Right lobe of liver (tissue), 4 donors: ENCODE measurements at regions not wholly inside any gene's neighbourhood (a gene's known extent, or its start where the extent isn't known, plus 50 kb on each side); places are given as distances from the start of the nearest gene placed in this dataset.

Source experiments
- CTCF ChIP-seq, 4 donors: fragments of 200-600 bp in 3 of 4; fragments of 450-650 bp in 1 of 4; IDR thresholded peaks; one replicate each; pipeline versions ENCODE4 v1.5.1 to v1.8.0; 2016 to 2022; ENCODE audit warnings: antibody characterized with exemption in 4 of 4, mild to moderate bottlenecking in 2 of 4
- POLR2A ChIP-seq: fragments of 450-650 bp; IDR thresholded peaks from one replicate; pipeline ENCODE4 v1.6.1; 2017; ENCODE audit warnings: antibody characterized with exemption, mild to moderate bottlenecking
- donor health status: DM: no; HTN: no; CAD: no.
- donor health status: DM: no; HTN: no; CAD: no.
- donor health status: DM: no; HTN: yes; CAD: no.

- TF ChIP-seq POLR2A (no peak), CTCF (IDR thresholded peaks at IDR 0.05) (no peak)
These were observed 84.6 kb upstream of the WDR72 start for GRCh38 chr15:53843869-53844569.
